ENCODE measurements at regions not wholly inside any gene's neighbourhood (a gene's known extent, or its start where the extent isn't known, plus 50 kb on each side); places are given as distances from the start of the nearest gene placed in this dataset.

DNA sequence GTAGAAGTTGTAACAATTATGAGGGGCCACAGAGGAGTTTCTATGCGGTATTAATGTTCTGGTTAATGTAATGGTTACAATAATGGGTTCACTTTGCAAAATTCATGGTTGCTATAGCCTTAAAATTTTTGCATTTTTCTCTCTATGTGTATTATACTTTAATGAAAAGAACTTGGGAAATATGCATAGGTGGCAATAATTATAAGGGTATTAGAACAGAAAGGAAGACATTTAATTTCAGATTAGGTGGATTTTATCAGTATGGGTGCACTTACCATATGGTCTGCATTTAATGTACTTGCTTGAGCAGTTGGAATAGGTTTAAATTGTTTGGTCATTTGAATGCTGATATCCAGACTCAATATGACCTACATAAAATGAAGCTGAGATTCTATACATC is 161.6 kb upstream of the TACR1 start:
- H3K4me3 ChIP-seq (ENCODE audit: low read depth, low read length): no peak overlapping the region
- TF ChIP-seq, protein P1, sequence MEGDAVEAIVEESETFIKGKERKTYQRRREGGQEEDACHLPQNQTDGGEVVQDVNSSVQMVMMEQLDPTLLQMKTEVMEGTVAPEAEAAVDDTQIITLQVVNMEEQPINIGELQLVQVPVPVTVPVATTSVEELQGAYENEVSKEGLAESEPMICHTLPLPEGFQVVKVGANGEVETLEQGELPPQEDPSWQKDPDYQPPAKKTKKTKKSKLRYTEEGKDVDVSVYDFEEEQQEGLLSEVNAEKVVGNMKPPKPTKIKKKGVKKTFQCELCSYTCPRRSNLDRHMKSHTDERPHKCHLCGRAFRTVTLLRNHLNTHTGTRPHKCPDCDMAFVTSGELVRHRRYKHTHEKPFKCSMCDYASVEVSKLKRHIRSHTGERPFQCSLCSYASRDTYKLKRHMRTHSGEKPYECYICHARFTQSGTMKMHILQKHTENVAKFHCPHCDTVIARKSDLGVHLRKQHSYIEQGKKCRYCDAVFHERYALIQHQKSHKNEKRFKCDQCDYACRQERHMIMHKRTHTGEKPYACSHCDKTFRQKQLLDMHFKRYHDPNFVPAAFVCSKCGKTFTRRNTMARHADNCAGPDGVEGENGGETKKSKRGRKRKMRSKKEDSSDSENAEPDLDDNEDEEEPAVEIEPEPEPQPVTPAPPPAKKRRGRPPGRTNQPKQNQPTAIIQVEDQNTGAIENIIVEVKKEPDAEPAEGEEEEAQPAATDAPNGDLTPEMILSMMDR (IDR thresholded peaks at IDR 0.05; ENCODE audit: low read depth, low read length): no peak

DNA sequence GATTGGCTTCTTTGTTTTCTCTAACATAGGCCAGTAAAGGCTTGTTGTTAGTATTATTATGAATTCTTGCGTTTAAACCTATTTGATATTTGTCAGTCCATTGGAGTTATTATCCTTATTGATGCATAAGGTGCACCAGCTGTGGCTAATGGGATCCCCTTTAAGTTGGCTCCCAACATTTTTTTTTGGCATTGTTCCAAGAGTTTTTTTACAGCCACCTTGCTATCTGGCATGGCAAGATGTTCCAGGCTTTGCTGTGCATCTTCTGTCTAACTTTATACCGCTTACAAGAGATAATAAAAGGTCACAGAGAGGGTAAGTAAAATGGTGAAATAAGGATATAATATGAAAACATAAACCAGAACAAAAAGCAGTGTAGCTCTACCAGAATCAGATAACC is 157.5 kb upstream of the TACR1 start:
- no peak overlapping the region for H3K4me3 ChIP-seq (ENCODE audit: low read depth, low read length)
- TF ChIP-seq, protein P1 (IDR thresholded peaks at IDR 0.05; ENCODE audit: low read depth, low read length): no peak

DNA sequence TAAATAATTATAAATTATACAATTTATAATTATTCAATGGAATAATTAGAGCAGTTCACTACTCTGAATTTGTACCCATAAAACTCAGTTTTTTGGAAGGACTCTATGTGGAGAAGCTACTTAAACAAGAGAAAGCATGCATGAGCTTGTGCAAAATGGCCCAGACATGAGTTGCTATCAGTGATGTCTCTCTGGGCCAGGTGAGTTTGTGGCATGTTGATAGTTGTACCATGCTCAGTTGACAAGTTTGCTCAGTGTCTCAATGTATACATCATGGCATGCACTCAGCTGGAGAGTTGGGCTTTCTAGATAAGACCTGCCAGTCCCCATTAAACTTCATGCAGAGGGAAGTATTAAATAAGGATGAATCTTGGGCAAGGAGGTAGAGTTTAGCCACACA is 153.8 kb upstream of the TACR1 start:
- TF ChIP-seq, protein P1 (IDR thresholded peaks at IDR 0.05; ENCODE audit: low read depth, low read length): no peak
- H3K4me3 ChIP-seq (ENCODE audit: low read depth, low read length): no peak overlapping the region

DNA sequence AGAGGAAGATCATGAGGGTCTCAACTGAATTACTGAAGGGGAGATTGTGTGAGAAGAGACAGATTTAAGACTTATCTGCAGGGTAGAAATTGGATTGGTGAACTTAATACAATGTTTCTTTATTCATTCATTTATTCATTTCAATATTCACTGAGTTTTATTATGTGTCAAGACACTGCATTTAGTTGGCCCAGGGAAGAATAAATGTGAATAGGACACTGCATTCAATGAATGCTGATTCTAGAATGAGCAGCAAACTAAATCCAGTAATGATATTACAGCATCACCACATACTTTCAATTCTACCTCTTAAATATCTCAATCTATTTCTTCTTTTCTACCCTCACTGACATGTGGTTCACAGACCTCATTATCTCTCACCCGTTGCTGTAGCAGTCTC is 149.0 kb upstream of the TACR1 start:
- H3K4me3 ChIP-seq (ENCODE audit: low read depth, low read length): no peak overlapping the region
- TF ChIP-seq, protein P1 (IDR thresholded peaks at IDR 0.05; ENCODE audit: low read depth, low read length): no peak

DNA sequence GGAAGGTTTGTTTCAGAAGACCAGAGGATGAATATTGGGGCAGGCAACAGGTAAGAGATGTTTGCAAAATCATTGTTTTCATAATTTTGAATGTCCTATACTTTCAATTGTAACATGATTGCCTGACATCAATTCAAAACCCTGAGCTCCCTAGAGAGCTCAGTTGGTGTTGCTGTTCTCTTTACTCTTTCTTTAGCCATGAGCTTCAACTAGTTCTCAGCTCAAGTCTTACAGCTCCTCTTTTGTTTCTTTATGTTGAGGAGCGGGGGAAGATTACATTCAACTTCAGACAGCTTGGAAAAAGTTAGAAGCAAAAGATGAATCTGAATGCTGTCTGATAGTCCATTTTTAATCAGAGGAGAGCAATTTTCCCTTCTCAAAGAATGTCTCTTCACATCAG is 144.8 kb upstream of the TACR1 start:
- no peak overlapping the region for H3K4me3 ChIP-seq (ENCODE audit: low read depth, low read length)
- TF ChIP-seq, protein P1 (IDR thresholded peaks at IDR 0.05; ENCODE audit: low read depth, low read length): no peak

DNA sequence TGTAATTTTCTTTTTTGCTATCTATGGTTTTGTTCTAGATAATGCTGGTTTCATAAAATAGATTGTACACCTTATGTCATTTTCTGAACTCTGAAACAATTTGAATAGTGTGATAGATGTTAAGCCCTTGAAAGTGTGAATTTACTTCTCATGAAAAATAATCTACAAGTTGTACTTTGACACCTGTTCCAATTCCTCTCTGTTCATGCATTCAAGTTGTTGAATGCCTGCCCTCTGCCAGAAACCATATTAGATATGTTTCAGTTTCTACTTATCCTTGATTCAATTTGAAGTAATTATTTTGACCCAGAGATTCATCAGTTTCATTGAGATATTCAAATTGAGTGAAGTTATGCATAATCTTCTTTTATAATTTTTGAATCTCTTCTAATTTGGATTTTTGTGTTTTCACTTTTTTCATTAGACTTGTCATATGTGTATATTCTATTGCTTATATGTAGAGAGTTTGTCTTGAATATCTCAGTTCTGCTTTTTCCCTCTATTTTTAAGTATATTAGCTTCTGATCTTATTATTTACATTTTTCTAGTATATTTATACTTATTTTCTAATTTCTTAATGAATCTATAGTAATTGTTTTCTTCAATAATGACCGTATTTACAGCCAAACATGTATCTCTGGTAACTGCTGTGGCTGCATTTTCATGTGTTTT is 143.3 kb upstream of the TACR1 start:
- H3K4me3 ChIP-seq (ENCODE audit: low read depth, low read length): no peak overlapping the region
- TF ChIP-seq, protein P1 (IDR thresholded peaks at IDR 0.05; ENCODE audit: low read depth, low read length): no peak

DNA sequence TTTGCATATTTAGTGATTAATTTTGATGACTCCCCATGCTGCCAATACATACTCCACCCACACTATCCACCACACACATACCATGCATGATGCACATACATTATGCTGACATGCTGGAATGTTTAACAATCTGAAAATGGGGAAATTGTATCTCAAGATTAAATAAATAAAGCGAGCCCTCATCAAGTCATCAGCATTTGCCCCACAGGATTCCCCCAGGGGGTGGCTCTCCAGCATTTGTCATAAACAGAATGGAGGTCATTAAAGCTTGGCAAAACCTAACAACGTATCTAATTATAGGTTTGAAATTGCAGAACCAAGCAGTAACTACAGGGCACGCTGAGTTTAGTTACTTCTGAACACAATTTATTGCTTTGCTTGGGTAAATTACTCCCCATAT is 141.2 kb upstream of the TACR1 start:
- TF ChIP-seq, protein P1 (IDR thresholded peaks at IDR 0.05; ENCODE audit: low read depth, low read length): no peak
- H3K4me3 ChIP-seq (ENCODE audit: low read depth, low read length): no peak overlapping the region

Measured in WI38 (cell line).